H1 (cell line): ENCODE measurements at regions not wholly inside any gene's neighbourhood (a gene's known extent, or its start where the extent isn't known, plus 50 kb on each side); places are given as distances from the start of the nearest gene placed in this dataset.

Experiments
- CTCF ChIA-PET: fragments of 300-600 bp; sonication (Branson Sonifier 250); formaldehyde crosslinking; loops from one replicate; lab custom pipeline; 2021; ENCODE audit not compliant: partially characterized antibody; lab: Charles Lee
- POLR2A ChIA-PET: fragments of 300-600 bp; sonication (Branson Sonifier 250); formaldehyde crosslinking; loops from one replicate; lab custom pipeline; 2021; ENCODE audit warnings: inconsistent platforms; ENCODE audit not compliant: partially characterized antibody; lab: Charles Lee
- DNase-seq, 2 experiments: peaks; one replicate each; pipeline versions ENCODE4 v3.0.0 to v3.0.0-alpha.2; 2010 to 2022; ENCODE audit warnings: low spot score in 2 of 2, low read depth in 1 of 2, mixed read lengths in 1 of 2
- FAIRE-seq: peaks from 2 replicates; lab custom pipeline; 2011; peaks lifted over from hg19 to GRCh38; lab: Jason Lieb, UNC
- H2AFZ ChIP-seq: 2 replicates; pipeline ENCODE4 v1.8.1; 2012; ENCODE audit warnings: low read length, inconsistent platforms
- H2AK5ac ChIP-seq: 2 replicates; pipeline ENCODE4 v1.6.1; 2013; ENCODE audit warnings: low read depth, low read length
- H2BK120ac ChIP-seq: replicated peaks from 2 replicates; pipeline ENCODE3; 2013; ENCODE audit warnings: low read depth, low read length, inconsistent platforms
- H2BK12ac ChIP-seq: 2 replicates; pipeline ENCODE4 v1.6.1; 2013; ENCODE audit warnings: low read depth, low read length
- H2BK15ac ChIP-seq: 2 replicates; pipeline ENCODE4 v1.6.1; 2013; ENCODE audit warnings: low read length
- H2BK20ac ChIP-seq: 2 replicates; pipeline ENCODE4 v1.6.1; 2013; ENCODE audit warnings: low read length
- H2BK5ac ChIP-seq: 2 replicates; pipeline ENCODE4 v1.6.1; 2013; ENCODE audit warnings: low read depth, low read length
- H3K14ac ChIP-seq: 2 replicates; pipeline ENCODE4 v1.6.1; 2013; ENCODE audit warnings: inconsistent platforms; ENCODE audit not compliant: insufficient read length
- H3K18ac ChIP-seq: 2 replicates; pipeline ENCODE4 v1.6.1; 2013; ENCODE audit warnings: low read length; ENCODE audit errors: extremely low read depth
- H3K23ac ChIP-seq: 2 replicates; pipeline ENCODE4 v1.6.1; 2013; ENCODE audit warnings: inconsistent platforms; ENCODE audit not compliant: insufficient read length
- H3K23me2 ChIP-seq: 2 replicates; pipeline ENCODE4 v1.6.1; 2013; ENCODE audit warnings: low read depth, low read length
- H3K27ac ChIP-seq: 2 replicates; pipeline ENCODE4 v1.6.1; 2011; ENCODE audit warnings: low read depth, low read length, inconsistent platforms
- H3K27me3 ChIP-seq, 4 experiments: replicated peaks in 1 of 4; 1 replicate in 1 of 4; 2 replicates in 3 of 4; pipeline versions ENCODE4 v1.6.1 to v1.8.1; 2011 to 2013; ENCODE audit warnings: low read length in 3 of 4, mild to moderate bottlenecking in 3 of 4, inconsistent platforms in 2 of 4, mixed read lengths in 2 of 4, moderate library complexity in 1 of 4; ENCODE audit not compliant: control insufficient read depth in 3 of 4, insufficient read depth in 3 of 4; ENCODE audit errors: extremely low read depth in 1 of 4
- H3K36me3 ChIP-seq, 4 experiments: 2 replicates each; pipeline versions ENCODE4 v1.6.1 to v1.8.1; 2011 to 2013; ENCODE audit warnings: mild to moderate bottlenecking in 4 of 4, low read length in 3 of 4, moderate library complexity in 2 of 4, control low read depth in 1 of 4, inconsistent platforms in 1 of 4; ENCODE audit not compliant: insufficient read depth in 4 of 4, control insufficient read depth in 2 of 4
- H3K4ac ChIP-seq: replicated peaks from 2 replicates; pipeline ENCODE3; 2013; ENCODE audit warnings: low read length, low read depth, mixed read lengths, inconsistent platforms; ENCODE audit not compliant: insufficient read length
- H3K4me1 ChIP-seq, 4 experiments: replicated peaks in 1 of 4; 1 replicate in 1 of 4; 2 replicates in 3 of 4; pipeline versions ENCODE4 v1.6.1 to v1.8.1; 2011 to 2013; ENCODE audit warnings: low read length in 3 of 4, inconsistent platforms in 2 of 4, mixed read lengths in 1 of 4; ENCODE audit not compliant: insufficient read depth in 4 of 4, control insufficient read depth in 3 of 4
- H3K4me2 ChIP-seq, 2 experiments: 2 replicates each; pipeline versions ENCODE4 v1.6.1 to v1.8.1; 2011 to 2013; ENCODE audit warnings: low read depth in 2 of 2, low read length in 2 of 2, control low read depth in 1 of 2, inconsistent platforms in 1 of 2, mild to moderate bottlenecking in 1 of 2; ENCODE audit not compliant: insufficient read depth in 1 of 2
- H3K4me3 ChIP-seq, 4 experiments: fragments of 200-600, 300-600 bp in 1 of 4; sonication (generic), shearing (Covaris generic), sonication (Bioruptor Twin) in 1 of 4; 2 replicates each; pipeline versions ENCODE4 v1.5.1 to v1.8.1; 2011 to 2016; ENCODE audit warnings: low read length in 4 of 4, low read depth in 3 of 4, control low read depth in 2 of 4, inconsistent platforms in 2 of 4, mild to moderate bottlenecking in 2 of 4, mixed read lengths in 1 of 4, moderate library complexity in 1 of 4; ENCODE audit not compliant: insufficient read depth in 2 of 4; ENCODE audit errors: extremely low read depth in 1 of 4
- H3K56ac ChIP-seq: replicated peaks from 2 replicates; pipeline ENCODE3; 2013; ENCODE audit warnings: low read depth, mild to moderate bottlenecking, mixed read lengths, low read length, inconsistent platforms; ENCODE audit not compliant: insufficient read length
- H3K79me1 ChIP-seq: 2 replicates; pipeline ENCODE4 v1.6.1; 2013; ENCODE audit warnings: low read depth, low read length, control low read depth
- H3K79me2 ChIP-seq, 2 experiments: 2 replicates each; pipeline versions ENCODE4 v1.6.1 to v1.8.1; 2012 to 2013; ENCODE audit warnings: low read length in 2 of 2, mild to moderate bottlenecking in 2 of 2, inconsistent platforms in 1 of 2; ENCODE audit not compliant: insufficient read depth in 2 of 2, control insufficient read depth in 1 of 2
- H3K9ac ChIP-seq, 4 experiments: replicated peaks in 1 of 4; 1 replicate in 1 of 4; 2 replicates in 3 of 4; pipeline versions ENCODE4 v1.6.1 to v1.8.1; 2011 to 2013; ENCODE audit warnings: low read depth in 3 of 4, low read length in 3 of 4, control low read depth in 2 of 4, mild to moderate bottlenecking in 2 of 4, moderate library complexity in 2 of 4, inconsistent platforms in 1 of 4; ENCODE audit errors: extremely low read depth in 1 of 4
- H3K9me3 ChIP-seq, 2 experiments: 2 replicates each; pipeline versions ENCODE4 v1.6.1 to v1.8.1; 2012 to 2013; ENCODE audit warnings: mild to moderate bottlenecking in 2 of 2, moderate library complexity in 2 of 2, control low read depth in 1 of 2, inconsistent platforms in 1 of 2, low read depth in 1 of 2, low read length in 1 of 2, mixed read lengths in 1 of 2; ENCODE audit not compliant: insufficient read depth in 2 of 2
- H4K20me1 ChIP-seq, 2 experiments: replicated peaks in 1 of 2; 2 replicates each; pipeline versions ENCODE3 to v1.8.1; 2011 to 2013; ENCODE audit warnings: inconsistent platforms in 2 of 2, low read length in 2 of 2, mild to moderate bottlenecking in 1 of 2; ENCODE audit not compliant: insufficient read depth in 2 of 2, control insufficient read depth in 1 of 2
- H4K5ac ChIP-seq: 2 replicates; pipeline ENCODE4 v1.6.1; 2013; ENCODE audit warnings: low read length, low read depth, mixed read lengths, inconsistent platforms; ENCODE audit not compliant: insufficient read length
- H4K8ac ChIP-seq: 2 replicates; pipeline ENCODE4 v1.8.0; 2013; ENCODE audit warnings: mild to moderate bottlenecking, moderate library complexity, low read length, inconsistent platforms; ENCODE audit not compliant: insufficient read depth; ENCODE audit errors: extremely low read depth
- H4K91ac ChIP-seq: replicated peaks from 2 replicates; pipeline ENCODE3; 2013; ENCODE audit warnings: low read length, mixed read lengths, inconsistent platforms; ENCODE audit not compliant: insufficient read length
- ATF2 ChIP-seq: IDR thresholded peaks from 2 replicates; pipeline ENCODE4 v1.6.1; 2012; ENCODE audit warnings: low read length, inconsistent platforms
- TAF7 ChIP-seq: optimal IDR thresholded peaks from 2 replicates; pipeline ENCODE3; 2011; ENCODE audit warnings: low read depth, mild to moderate bottlenecking, inconsistent platforms, low read length, moderate library complexity, borderline replicate concordance
- WGBS, 2 experiments: shearing (Covaris generic) in 1 of 2; methylation state at CpG; one replicate each; pipeline versions ENCODE4 v1.1.6 to v1.1.7; 2013 to 2015; ENCODE audit warnings: low lambda C conversion rate in 2 of 2, mixed read lengths in 2 of 2, inconsistent platforms in 1 of 2, low coverage in 1 of 2, missing lambda C conversion rate in 1 of 2; ENCODE audit not compliant: insufficient replicate concordance in 2 of 2, insufficient coverage in 1 of 2, insufficient read length in 1 of 2; ENCODE audit errors: extremely low coverage in 1 of 2, missing lambda C conversion rate in 1 of 2; 5-methylcytosine and 5-hydroxymethylcytosine counted together

DNA sequence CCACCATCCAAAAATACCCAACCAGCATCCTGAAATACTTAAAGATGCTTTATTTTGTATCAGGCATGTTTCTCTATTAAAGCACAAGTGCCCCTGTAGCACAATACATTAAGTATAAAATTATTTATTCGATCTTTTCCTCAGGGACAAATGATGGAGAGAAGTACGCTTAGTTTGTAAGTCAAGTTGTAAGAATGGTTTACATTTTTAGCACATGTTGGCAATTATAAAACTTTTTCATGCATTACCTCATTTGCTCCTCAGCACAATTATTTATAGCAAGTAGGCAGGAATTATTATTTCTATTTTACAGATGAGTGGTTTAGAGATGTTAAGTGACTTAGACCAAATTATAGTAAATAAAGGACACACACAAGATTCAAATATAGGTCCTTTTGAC, 232.6 kb upstream of the HTR2A start:
- H2AK5ac ChIP-seq = no peak overlapping the region
- FAIRE-seq (no peak), DNase-seq (no peak)
- H4K5ac ChIP-seq = no peak overlapping the region
- no peaks in the 10 kb centered on the region for H3K79me1 ChIP-seq
- no peaks in the 10 kb centered on the region for H3K4me1 ChIP-seq
- H3K23me2 ChIP-seq = no peaks in the 10 kb centered on the region
- ChIA-PET CTCF (interaction anchor here (0.6 kb wide), 1 partner anchor 100 kb away, joined by 3 read pairs; no protein-coding TSS in a partner anchor), POLR2A (no interaction called here)
- no peak overlapping the region for H2BK12ac ChIP-seq
- H3K79me2 ChIP-seq = no peaks in the 10 kb centered on the region
- no peak overlapping the region for H3K18ac ChIP-seq
- no peak for TF ChIP-seq TAF7
- TF ChIP-seq ATF2 = no peak
- no peak overlapping the region for H2BK120ac ChIP-seq
- H3K23ac ChIP-seq = no peak overlapping the region
- no peaks in the 10 kb centered on the region for H3K36me3 ChIP-seq
- H3K27ac ChIP-seq = no peak overlapping the region
- H2BK20ac ChIP-seq = no peak overlapping the region
- no peak overlapping the region for H2BK15ac ChIP-seq
- no peak overlapping the region for H4K8ac ChIP-seq
- H3K4ac ChIP-seq = no peak overlapping the region
- no peak overlapping the region for H2AFZ ChIP-seq
- H4K91ac ChIP-seq = no peak overlapping the region
- H3K9ac ChIP-seq = no peak overlapping the region
- H3K27me3 ChIP-seq = no peaks in the 10 kb centered on the region
- no peak overlapping the region for H3K56ac ChIP-seq
- no peak overlapping the region for H2BK5ac ChIP-seq
- H3K9me3 ChIP-seq = no peaks in the 10 kb centered on the region
- no peaks in the 10 kb centered on the region for H4K20me1 ChIP-seq
- 87% methylated on average over 2 of the region's 2 CpGs; no CpG with 5 or more reads in 1 of the 2 experiments for WGBS, 2 experiments
- no peak overlapping the region for H3K4me3 ChIP-seq
- no peak overlapping the region for H3K14ac ChIP-seq
- no peak overlapping the region for H3K4me2 ChIP-seq
